OCI-LY3 (cell line): ENCODE measurements at regions not wholly inside any gene's neighbourhood (a gene's known extent, or its start where the extent isn't known, plus 50 kb on each side); places are given as distances from the start of the nearest gene placed in this dataset.

Experiments used
- H2AFZ ChIP-seq: fragments of 200-600, 300-600 bp; shearing (Covaris generic); 2 replicates; pipeline ENCODE4 v1.6.0; 2014; ENCODE audit warnings: antibody characterized with exemption, low read depth, low read length
- H3K27ac ChIP-seq: fragments of 200-600, 300-600 bp; sonication (generic); 2 replicates; pipeline ENCODE4 v1.5.1; 2014; ENCODE audit warnings: mild to moderate bottlenecking, low read length, moderate library complexity, mixed read lengths
- H3K27me3 ChIP-seq: fragments of 200-600, 300-600 bp; sonication (generic); 2 replicates; pipeline ENCODE4 v1.6.1; 2014; ENCODE audit warnings: low read depth, low read length, mixed read lengths
- H3K36me3 ChIP-seq: fragments of 200-600, 300-600 bp; sonication (generic); replicated peaks from 2 replicates; pipeline ENCODE3; 2014; ENCODE audit warnings: low read depth, low read length, mixed read lengths
- H3K4me1 ChIP-seq: fragments of 300-600, 200-600 bp; sonication (generic); 2 replicates; pipeline ENCODE4 v1.6.1; 2014; ENCODE audit warnings: low read length, mixed read lengths
- H3K4me2 ChIP-seq: fragments of 200-600, 300-600 bp; sonication (generic); 2 replicates; pipeline ENCODE4 v1.6.1; 2014; ENCODE audit warnings: low read length, mixed read lengths
- H3K4me3 ChIP-seq: fragments of 300-600, 200-600 bp; sonication (generic); 2 replicates; pipeline ENCODE4 v1.5.1; 2014; ENCODE audit warnings: antibody characterized with exemption, mild to moderate bottlenecking, low read length, moderate library complexity
- H3K79me2 ChIP-seq: fragments of 300-600, 200-600 bp; shearing (Covaris generic); 2 replicates; pipeline ENCODE4 v1.6.1; 2014; ENCODE audit warnings: mild to moderate bottlenecking, low read length, mixed read lengths
- H3K9ac ChIP-seq: fragments of 300-600, 200-600 bp; shearing (Covaris generic); 2 replicates; pipeline ENCODE4 v1.6.0; 2014; ENCODE audit warnings: mild to moderate bottlenecking, low read length, moderate library complexity
- H3K9me3 ChIP-seq: fragments of 200-600, 300-600 bp; shearing (Covaris generic); 2 replicates; pipeline ENCODE4 v1.6.1; 2014; ENCODE audit warnings: low read length, mixed read lengths; ENCODE audit not compliant: insufficient read depth
- H4K20me1 ChIP-seq: fragments of 200-600, 300-600 bp; sonication (generic); 2 replicates; pipeline ENCODE4 v1.6.1; 2016; ENCODE audit warnings: low read length, mixed read lengths; ENCODE audit not compliant: insufficient read depth
- CTCF ChIP-seq: fragments of 200-600, 300-600 bp; sonication (generic); IDR thresholded peaks from 2 replicates; pipeline ENCODE4 v1.5.1; 2014; ENCODE audit warnings: antibody characterized with exemption, low read length, low read depth
- EZH2phosphoT487 ChIP-seq: fragments of 200-600 bp; shearing (Covaris generic); IDR thresholded peaks from 2 replicates; pipeline ENCODE4 v1.6.1; 2018; ENCODE audit warnings: antibody characterized with exemption, mixed run types, low read depth

- H3K4me2 ChIP-seq: no peak overlapping the region
- no peaks in the 10 kb centered on the region for H3K9me3 ChIP-seq
- no peaks in the 10 kb centered on the region for H3K4me1 ChIP-seq
- TF ChIP-seq EZH2phosphoT487: no peak
- no peak for TF ChIP-seq CTCF
- no peak overlapping the region for H2AFZ ChIP-seq
- H3K9ac ChIP-seq: no peak overlapping the region
- H4K20me1 ChIP-seq: no peaks in the 10 kb centered on the region
- no peaks in the 10 kb centered on the region for H3K36me3 ChIP-seq
- H3K27ac ChIP-seq: no peak overlapping the region
- no peak overlapping the region for H3K4me3 ChIP-seq
- H3K79me2 ChIP-seq: no peaks in the 10 kb centered on the region
- no peaks in the 10 kb centered on the region for H3K27me3 ChIP-seq
These were observed 209.8 kb downstream of the GJA1 start for GRCh38 chr6:121645100-121645745.

- TF ChIP-seq CTCF: no peak
- TF ChIP-seq EZH2phosphoT487: no peak
- Histone ChIP-seq H3K27ac (no peak overlapping the region), H3K4me2 (no peak overlapping the region), H3K4me1 (no peaks in the 10 kb centered on the region), H2AFZ (no peak overlapping the region), H3K9ac (no peak overlapping the region), H3K9me3 (no peaks in the 10 kb centered on the region), H3K4me3 (no peak overlapping the region), H3K27me3 (no peaks in the 10 kb centered on the region), H3K79me2 (no peaks in the 10 kb centered on the region), H3K36me3 (no peaks in the 10 kb centered on the region), H4K20me1 (no peaks in the 10 kb centered on the region)
These were observed 212.5 kb downstream of the GJA1 start for GRCh38 chr6:121647905-121648304.

GRCh38 chr6:121649951-121650350 lies 214.5 kb downstream of the GJA1 start:
- H3K4me1 ChIP-seq: no peaks in the 10 kb centered on the region
- H3K4me2 ChIP-seq: no peak overlapping the region
- H3K27me3 ChIP-seq: no peaks in the 10 kb centered on the region
- H3K9me3 ChIP-seq: no peaks in the 10 kb centered on the region
- H2AFZ ChIP-seq: no peak overlapping the region
- H3K27ac ChIP-seq: no peak overlapping the region
- no peak overlapping the region for H3K4me3 ChIP-seq
- TF ChIP-seq EZH2phosphoT487 (no peak), CTCF (no peak)
- H4K20me1 ChIP-seq: no peaks in the 10 kb centered on the region
- no peaks in the 10 kb centered on the region for H3K79me2 ChIP-seq
- no peaks in the 10 kb centered on the region for H3K36me3 ChIP-seq
- H3K9ac ChIP-seq: no peak overlapping the region

GRCh38 chr6:121651420-121651819 lies 216.0 kb downstream of the GJA1 start:
- H3K36me3 ChIP-seq: no peaks in the 10 kb centered on the region
- H3K79me2 ChIP-seq: no peaks in the 10 kb centered on the region
- H4K20me1 ChIP-seq: no peaks in the 10 kb centered on the region
- no peak overlapping the region for H3K4me2 ChIP-seq
- H3K27me3 ChIP-seq: no peaks in the 10 kb centered on the region
- no peak overlapping the region for H2AFZ ChIP-seq
- no peak overlapping the region for H3K4me3 ChIP-seq
- TF ChIP-seq EZH2phosphoT487 (no peak), CTCF (no peak)
- no peak overlapping the region for H3K9ac ChIP-seq
- H3K27ac ChIP-seq: no peak overlapping the region
- H3K9me3 ChIP-seq: no peaks in the 10 kb centered on the region
- no peaks in the 10 kb centered on the region for H3K4me1 ChIP-seq
